ENCODE measurements at regions not wholly inside any gene's neighbourhood (a gene's known extent, or its start where the extent isn't known, plus 50 kb on each side); places are given as distances from the start of the nearest gene placed in this dataset.

GRCh38 chr3:194235160-194235559, 99.2 kb downstream of the HES1 start:
- no peak for TF ChIP-seq CTCF (IDR thresholded peaks at IDR 0.05; ENCODE audit: poor library complexity)
- no peak for TF ChIP-seq EZH2phosphoT487 (IDR thresholded peaks at IDR 0.05; ENCODE audit: low read depth, severe bottlenecking, unreplicated experiment)
